ENCODE measurements at regions not wholly inside any gene's neighbourhood (a gene's known extent, or its start where the extent isn't known, plus 50 kb on each side); places are given as distances from the start of the nearest gene placed in this dataset.
A peak's percentile ranks its signal among the peaks of the same experiment; 100 is the strongest.

DNA sequence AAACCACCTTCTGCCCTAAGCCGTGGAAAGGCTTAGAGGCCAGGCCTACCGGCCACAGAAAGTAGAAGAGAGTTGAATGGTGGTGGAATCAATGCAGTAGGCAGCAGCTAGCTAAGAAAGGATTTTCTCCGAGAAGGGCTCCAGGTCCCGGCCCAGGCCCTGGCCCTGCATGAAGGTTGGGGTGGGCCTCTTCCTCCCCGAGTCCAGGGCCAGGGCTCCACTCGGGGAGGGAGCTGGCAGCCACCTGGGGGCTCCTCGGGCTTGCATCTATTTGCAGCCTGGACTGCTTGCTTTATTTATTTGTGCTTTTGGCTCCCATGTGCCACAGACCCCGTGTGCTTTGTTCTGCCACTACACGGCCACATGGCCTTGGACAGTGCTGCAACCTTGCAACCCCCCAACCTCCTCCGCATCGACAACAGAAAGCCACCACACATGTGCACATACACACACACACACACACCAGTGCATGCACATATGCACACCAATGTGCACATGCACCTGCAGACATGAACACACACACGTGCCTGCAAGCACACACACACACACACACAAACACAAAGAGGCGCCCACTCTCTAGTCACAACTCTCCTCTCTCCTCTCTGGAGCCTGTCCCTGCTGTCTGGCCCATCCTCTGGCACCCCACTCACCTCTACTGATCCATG lies 96.4 kb upstream of the TNRC6C start:
- Histone ChIP-seq H3K4me1 (ENCODE audit: control insufficient read depth in 1 of 2, insufficient read depth in 1 of 2, low read depth in 1 of 2, low read length in 1 of 2) (peaks cover 15 to 16% of the 10 kb centered on the region in 2 experiments), H3K27ac (no peak overlapping the region), H3K4me3 (ENCODE audit: low read depth in 1 of 2, low read length in 1 of 2) (no peak overlapping the region), H3K27me3 (peaks cover 28% of the 10 kb centered on the region), H3K36me3 (no peaks in the 10 kb centered on the region), H3K9me3 (no peaks in the 10 kb centered on the region)
- TF ChIP-seq, protein P1, sequence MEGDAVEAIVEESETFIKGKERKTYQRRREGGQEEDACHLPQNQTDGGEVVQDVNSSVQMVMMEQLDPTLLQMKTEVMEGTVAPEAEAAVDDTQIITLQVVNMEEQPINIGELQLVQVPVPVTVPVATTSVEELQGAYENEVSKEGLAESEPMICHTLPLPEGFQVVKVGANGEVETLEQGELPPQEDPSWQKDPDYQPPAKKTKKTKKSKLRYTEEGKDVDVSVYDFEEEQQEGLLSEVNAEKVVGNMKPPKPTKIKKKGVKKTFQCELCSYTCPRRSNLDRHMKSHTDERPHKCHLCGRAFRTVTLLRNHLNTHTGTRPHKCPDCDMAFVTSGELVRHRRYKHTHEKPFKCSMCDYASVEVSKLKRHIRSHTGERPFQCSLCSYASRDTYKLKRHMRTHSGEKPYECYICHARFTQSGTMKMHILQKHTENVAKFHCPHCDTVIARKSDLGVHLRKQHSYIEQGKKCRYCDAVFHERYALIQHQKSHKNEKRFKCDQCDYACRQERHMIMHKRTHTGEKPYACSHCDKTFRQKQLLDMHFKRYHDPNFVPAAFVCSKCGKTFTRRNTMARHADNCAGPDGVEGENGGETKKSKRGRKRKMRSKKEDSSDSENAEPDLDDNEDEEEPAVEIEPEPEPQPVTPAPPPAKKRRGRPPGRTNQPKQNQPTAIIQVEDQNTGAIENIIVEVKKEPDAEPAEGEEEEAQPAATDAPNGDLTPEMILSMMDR (IDR thresholded peaks at IDR 0.05) = no peak

DNA sequence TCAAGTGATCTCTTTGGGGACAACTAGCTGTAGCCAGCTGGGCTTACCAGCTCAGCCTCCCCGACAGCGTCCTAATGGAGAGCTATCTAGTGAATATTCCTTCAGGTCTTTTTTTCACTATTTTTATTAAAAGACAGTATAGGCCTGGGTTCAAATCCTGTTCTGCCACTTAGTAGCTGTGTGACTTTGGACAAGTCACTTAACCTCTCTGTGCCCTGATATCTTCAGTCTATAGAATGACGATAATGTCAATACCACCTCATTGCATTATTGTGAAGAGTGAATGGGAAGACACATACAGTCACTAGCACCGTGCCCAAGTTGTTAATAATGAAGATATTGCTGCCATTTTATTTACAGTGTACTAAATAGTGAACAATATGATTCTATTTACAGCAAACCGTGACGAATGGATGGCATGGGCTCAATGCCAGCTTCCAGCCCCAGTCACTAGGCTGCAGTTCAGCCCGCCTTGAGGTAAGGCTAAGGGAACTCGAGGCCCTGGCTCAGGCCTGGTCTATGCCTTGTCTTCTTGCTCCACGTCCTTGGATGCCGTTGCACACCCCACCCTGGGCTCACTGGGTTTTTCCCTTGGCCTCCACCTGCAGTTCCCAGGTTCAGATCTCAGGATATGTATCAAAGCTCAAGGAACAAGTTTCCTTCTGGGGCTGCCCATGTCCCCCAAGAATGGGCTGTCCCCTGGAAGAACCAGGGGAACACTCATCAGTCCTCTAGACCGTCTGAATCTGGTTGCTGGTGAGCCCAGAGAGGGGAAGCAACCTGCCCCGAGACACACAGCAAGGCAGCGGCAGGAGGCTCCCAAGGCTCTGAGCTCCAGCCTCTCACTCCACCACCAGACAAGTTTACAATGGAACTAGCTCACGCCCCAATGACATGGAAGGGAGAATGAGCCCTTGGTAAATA lies 95.4 kb upstream of the TNRC6C start:
- no peak overlapping the region for H3K4me3 ChIP-seq (ENCODE audit: low read depth in 1 of 2, low read length in 1 of 2)
- peaks cover 25 to 26% of the 10 kb centered on the region in 2 experiments for H3K4me1 ChIP-seq (ENCODE audit: control insufficient read depth in 1 of 2, insufficient read depth in 1 of 2, low read depth in 1 of 2, low read length in 1 of 2)
- peak overlapping the region; percentile 59 for H3K27ac ChIP-seq
- H3K9me3 ChIP-seq = no peaks in the 10 kb centered on the region
- H3K27me3 ChIP-seq = peaks cover 18% of the 10 kb centered on the region
- H3K36me3 ChIP-seq = no peaks in the 10 kb centered on the region
- TF ChIP-seq, protein P1 (IDR thresholded peaks at IDR 0.05) = no peak

DNA sequence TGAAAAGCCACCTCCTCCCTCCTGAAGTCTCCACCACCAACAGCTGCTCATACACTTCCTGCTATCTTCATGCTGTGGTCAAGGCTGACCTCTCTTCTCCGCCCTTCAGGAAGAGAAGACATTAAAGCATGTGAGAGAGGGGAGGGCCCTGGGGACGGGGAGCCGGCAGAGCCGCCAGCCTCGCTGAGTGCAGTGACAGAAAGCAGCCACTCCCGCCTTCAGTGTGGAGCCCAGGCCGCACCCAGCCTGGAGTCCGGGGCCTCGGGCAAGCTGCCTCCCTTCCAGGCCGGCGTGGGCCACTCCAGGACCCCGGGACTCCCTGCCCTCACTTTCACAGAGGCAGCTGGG lies 94.7 kb upstream of the TNRC6C start:
- Histone ChIP-seq H3K36me3 (no peaks in the 10 kb centered on the region), H3K27ac (peak overlapping the region; percentile 59), H3K27me3 (peaks cover 13% of the 10 kb centered on the region), H3K4me3 (ENCODE audit: low read depth in 1 of 2, low read length in 1 of 2) (no peak overlapping the region), H3K4me1 (ENCODE audit: control insufficient read depth in 1 of 2, insufficient read depth in 1 of 2, low read depth in 1 of 2, low read length in 1 of 2) (peaks cover 32% of the 10 kb centered on the region in 2 experiments), H3K9me3 (no peaks in the 10 kb centered on the region)
- TF ChIP-seq, protein P1 (IDR thresholded peaks at IDR 0.05) = no peak

DNA sequence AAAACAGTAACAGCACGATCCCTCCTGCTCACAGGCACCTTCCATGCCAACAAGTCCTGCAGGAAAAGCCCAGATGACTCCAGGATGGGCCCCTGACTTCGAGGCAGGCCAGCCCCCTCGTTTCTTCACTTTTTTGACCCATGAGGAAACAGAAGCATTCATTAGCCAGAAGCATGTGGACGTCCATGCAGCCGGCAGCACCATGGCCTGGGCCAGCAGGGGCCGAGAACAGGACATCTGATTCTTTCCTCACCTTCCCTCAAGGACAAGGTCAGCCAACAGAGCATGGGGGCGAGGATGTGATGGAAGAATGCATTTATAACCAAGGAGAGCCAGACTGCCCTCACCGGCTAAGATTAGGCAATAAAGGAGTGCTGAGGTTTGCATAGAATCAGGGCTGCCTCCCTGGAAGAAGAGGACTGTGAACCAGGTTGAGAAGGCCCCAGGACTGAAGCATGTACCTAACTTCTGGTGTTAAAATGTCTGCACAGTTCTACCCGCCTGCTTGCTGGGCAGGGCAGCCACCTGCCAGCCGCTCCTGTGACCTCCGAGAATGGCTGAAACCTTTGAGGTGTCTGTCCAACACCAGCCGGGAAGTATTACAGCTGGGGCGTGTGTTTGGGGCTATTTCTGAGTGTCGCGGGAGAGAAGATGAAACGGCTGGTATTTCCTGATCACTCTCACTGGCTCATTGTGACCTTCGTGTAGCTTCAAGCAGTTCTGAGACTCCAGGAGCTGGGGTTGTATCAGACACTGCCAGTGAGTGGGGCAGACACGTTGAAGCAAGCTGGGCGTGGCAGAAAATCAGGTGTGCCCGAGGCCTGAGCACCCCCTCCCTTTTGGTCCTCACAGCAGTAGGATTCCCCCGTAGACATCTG lies 94.0 kb upstream of the TNRC6C start:
- no peak overlapping the region for H3K4me3 ChIP-seq (ENCODE audit: low read depth in 1 of 2, low read length in 1 of 2)
- peaks cover 13% of the 10 kb centered on the region for H3K27me3 ChIP-seq
- H3K27ac ChIP-seq = peak overlapping the region; percentile 59
- TF ChIP-seq, protein P1 (IDR thresholded peaks at IDR 0.05) = no peak
- no peaks in the 10 kb centered on the region for H3K36me3 ChIP-seq
- no peaks in the 10 kb centered on the region for H3K9me3 ChIP-seq
- H3K4me1 ChIP-seq (ENCODE audit: control insufficient read depth in 1 of 2, insufficient read depth in 1 of 2, low read depth in 1 of 2, low read length in 1 of 2) = peaks cover 39% of the 10 kb centered on the region in 2 experiments

DNA sequence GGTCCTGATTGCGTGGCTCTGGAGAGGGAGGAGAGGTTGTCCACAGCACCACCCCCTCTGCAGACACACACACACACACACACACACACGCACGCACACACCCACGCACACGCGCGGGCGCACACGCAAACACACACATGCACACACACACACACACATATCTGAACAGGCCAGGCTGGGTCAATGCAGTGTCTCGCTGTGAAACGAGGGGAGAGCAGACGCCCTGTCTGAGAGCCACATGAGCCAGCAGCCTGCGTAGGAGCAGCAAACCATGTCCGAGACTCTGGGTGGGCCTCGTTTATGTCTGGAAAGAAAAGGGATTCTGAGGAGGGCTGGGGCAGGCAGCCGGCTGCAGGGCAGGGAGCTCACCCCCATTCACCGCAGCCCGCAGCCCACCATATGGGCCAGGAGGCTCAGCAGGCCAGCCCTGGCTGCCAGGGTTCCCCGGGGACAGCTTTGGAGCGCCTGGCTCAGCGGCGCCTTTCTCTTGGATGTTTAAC lies 93.3 kb upstream of the TNRC6C start:
- H3K9me3 ChIP-seq = no peaks in the 10 kb centered on the region

More for the DNA sequence above, 93.3 kb upstream of the TNRC6C start:
- Histone ChIP-seq H3K4me3 (ENCODE audit: low read depth in 1 of 2, low read length in 1 of 2) (no peak overlapping the region), H3K27me3 (peaks cover 13% of the 10 kb centered on the region), H3K4me1 (ENCODE audit: control insufficient read depth in 1 of 2, insufficient read depth in 1 of 2, low read depth in 1 of 2, low read length in 1 of 2) (peaks cover 46% of the 10 kb centered on the region in 2 experiments), H3K27ac (no peak overlapping the region), H3K36me3 (no peaks in the 10 kb centered on the region)
- TF ChIP-seq, protein P1 (IDR thresholded peaks at IDR 0.05) = no peak

All from neutrophil (primary cell).